ENCODE measurements at regions not wholly inside any gene's neighbourhood (a gene's known extent, or its start where the extent isn't known, plus 50 kb on each side); places are given as distances from the start of the nearest gene placed in this dataset.

DNA sequence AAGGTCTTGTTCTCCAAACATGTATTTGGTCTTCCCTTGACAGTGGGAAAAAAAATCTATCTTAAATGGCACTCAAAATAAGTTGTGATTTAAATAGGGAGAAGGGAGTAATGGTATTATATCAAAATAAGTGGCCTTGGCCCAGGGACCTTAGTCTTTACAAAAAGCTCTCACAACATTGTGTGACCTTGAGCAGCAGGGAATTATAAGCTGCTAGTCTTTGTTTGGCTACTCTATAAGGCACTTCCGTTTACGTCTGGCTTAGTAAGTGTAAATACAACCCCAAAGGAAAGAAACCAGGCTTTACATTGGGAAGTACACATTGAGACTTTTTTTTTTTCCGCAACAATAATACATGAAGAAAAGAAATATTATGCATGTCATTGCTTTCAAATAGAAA, 734.0 kb upstream of the LINC00305 start:
- no peak for TF ChIP-seq POLR2A (IDR thresholded peaks at IDR 0.05; ENCODE audit: low read length)
- TF ChIP-seq, protein P1, sequence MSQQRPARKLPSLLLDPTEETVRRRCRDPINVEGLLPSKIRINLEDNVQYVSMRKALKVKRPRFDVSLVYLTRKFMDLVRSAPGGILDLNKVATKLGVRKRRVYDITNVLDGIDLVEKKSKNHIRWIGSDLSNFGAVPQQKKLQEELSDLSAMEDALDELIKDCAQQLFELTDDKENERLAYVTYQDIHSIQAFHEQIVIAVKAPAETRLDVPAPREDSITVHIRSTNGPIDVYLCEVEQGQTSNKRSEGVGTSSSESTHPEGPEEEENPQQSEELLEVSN (IDR thresholded peaks at IDR 0.05; ENCODE audit: borderline replicate concordance, low read depth): no peak
- TF ChIP-seq, protein P2, sequence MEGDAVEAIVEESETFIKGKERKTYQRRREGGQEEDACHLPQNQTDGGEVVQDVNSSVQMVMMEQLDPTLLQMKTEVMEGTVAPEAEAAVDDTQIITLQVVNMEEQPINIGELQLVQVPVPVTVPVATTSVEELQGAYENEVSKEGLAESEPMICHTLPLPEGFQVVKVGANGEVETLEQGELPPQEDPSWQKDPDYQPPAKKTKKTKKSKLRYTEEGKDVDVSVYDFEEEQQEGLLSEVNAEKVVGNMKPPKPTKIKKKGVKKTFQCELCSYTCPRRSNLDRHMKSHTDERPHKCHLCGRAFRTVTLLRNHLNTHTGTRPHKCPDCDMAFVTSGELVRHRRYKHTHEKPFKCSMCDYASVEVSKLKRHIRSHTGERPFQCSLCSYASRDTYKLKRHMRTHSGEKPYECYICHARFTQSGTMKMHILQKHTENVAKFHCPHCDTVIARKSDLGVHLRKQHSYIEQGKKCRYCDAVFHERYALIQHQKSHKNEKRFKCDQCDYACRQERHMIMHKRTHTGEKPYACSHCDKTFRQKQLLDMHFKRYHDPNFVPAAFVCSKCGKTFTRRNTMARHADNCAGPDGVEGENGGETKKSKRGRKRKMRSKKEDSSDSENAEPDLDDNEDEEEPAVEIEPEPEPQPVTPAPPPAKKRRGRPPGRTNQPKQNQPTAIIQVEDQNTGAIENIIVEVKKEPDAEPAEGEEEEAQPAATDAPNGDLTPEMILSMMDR (IDR thresholded peaks at IDR 0.05): no peak
- no peak for TF ChIP-seq ZFP36 (IDR thresholded peaks at IDR 0.05; ENCODE audit: borderline replicate concordance, partially characterized antibody)
- TF ChIP-seq ZC3H11A (IDR thresholded peaks at IDR 0.05): no peak
- no peak for TF ChIP-seq HDAC2 (IDR thresholded peaks at IDR 0.05)
- no peak for TF ChIP-seq MAFK (IDR thresholded peaks at IDR 0.05; ENCODE audit: partially characterized antibody)
- TF ChIP-seq RCOR1 (IDR thresholded peaks at IDR 0.05; ENCODE audit: low read depth, low read length): no peak
- TF ChIP-seq NR3C1 (IDR thresholded peaks at IDR 0.05): no peak
- TF ChIP-seq POLR2AphosphoS2 (conservative IDR thresholded peaks at IDR 0.05; ENCODE audit: low read length): no peak
- TF ChIP-seq, protein P3, sequence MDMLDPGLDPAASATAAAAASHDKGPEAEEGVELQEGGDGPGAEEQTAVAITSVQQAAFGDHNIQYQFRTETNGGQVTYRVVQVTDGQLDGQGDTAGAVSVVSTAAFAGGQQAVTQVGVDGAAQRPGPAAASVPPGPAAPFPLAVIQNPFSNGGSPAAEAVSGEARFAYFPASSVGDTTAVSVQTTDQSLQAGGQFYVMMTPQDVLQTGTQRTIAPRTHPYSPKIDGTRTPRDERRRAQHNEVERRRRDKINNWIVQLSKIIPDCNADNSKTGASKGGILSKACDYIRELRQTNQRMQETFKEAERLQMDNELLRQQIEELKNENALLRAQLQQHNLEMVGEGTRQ (IDR thresholded peaks at IDR 0.05): no peak
- TF ChIP-seq RFX5 (IDR thresholded peaks at IDR 0.05): no peak
- TF ChIP-seq, protein P4, sequence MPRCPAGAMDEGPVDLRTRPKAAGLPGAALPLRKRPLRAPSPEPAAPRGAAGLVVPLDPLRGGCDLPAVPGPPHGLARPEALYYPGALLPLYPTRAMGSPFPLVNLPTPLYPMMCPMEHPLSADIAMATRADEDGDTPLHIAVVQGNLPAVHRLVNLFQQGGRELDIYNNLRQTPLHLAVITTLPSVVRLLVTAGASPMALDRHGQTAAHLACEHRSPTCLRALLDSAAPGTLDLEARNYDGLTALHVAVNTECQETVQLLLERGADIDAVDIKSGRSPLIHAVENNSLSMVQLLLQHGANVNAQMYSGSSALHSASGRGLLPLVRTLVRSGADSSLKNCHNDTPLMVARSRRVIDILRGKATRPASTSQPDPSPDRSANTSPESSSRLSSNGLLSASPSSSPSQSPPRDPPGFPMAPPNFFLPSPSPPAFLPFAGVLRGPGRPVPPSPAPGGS (IDR thresholded peaks at IDR 0.05): no peak
- TF ChIP-seq EP300 (IDR thresholded peaks at IDR 0.05): no peak
